ENCODE measurements at regions not wholly inside any gene's neighbourhood (a gene's known extent, or its start where the extent isn't known, plus 50 kb on each side); places are given as distances from the start of the nearest gene placed in this dataset.

- 84 to 94% (median 87%) methylated on average over 5 of the region's 5 CpGs for WGBS, 3 donors
- no peak overlapping the region for H3K27ac ChIP-seq
- intact Hi-C loops (cut with DNase I): no loop called here
- H3K36me3 ChIP-seq: no peaks in the 10 kb centered on the region
- TF ChIP-seq POLR2A (IDR thresholded peaks at IDR 0.05): no peak
- TF ChIP-seq CTCF (IDR thresholded peaks at IDR 0.05): no peak
- TF ChIP-seq EP300 (IDR thresholded peaks at IDR 0.05): no peak
- H3K27me3 ChIP-seq: no peaks in the 10 kb centered on the region
- no peaks in the 10 kb centered on the region for H3K9me3 ChIP-seq
- no peak overlapping the region for H3K4me3 ChIP-seq
- DNase-seq: no peak
- H3K4me1 ChIP-seq (ENCODE audit: insufficient read depth): no peaks in the 10 kb centered on the region
These were observed 58.9 kb upstream of the OPN4 start for GRCh38 chr10:86595496-86595895.

DNA sequence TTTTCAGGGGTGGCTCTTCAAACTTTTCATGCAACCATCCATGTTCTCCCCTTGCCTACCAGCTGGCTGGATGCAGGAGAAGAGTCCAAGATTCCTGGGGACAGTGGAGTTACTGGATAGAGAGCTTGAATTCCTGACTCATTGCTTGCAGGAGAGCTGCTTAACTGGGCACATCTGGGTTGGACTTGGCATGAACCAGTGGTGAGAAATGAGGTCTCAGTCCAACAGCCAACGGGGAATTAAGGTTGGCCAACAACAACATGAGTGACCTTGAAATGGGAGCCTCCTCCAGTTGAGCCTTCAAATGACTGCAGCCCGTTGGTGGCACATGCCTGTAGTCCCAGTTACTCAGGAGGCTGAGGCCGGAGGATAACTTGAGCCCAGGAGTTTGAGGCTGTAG lies 58.1 kb upstream of the OPN4 start:
- intact Hi-C loops (cut with DNase I): no loop called here
- 40 to 63% (median 44%) methylated on average over 3 of the region's 3 CpGs for WGBS, 3 donors
- DNase-seq: no peak

GRCh38 chr10:86597306-86597705 lies 57.0 kb upstream of the OPN4 start:
- H3K27me3 ChIP-seq: no peaks in the 10 kb centered on the region
- no peak overlapping the region for H3K4me3 ChIP-seq
- 87 to 90% (median 89%) methylated on average over 15 of the region's 15 CpGs for WGBS, 3 donors
- no peak overlapping the region for H3K27ac ChIP-seq
- H3K9me3 ChIP-seq: no peaks in the 10 kb centered on the region
- no peaks in the 10 kb centered on the region for H3K36me3 ChIP-seq
- intact Hi-C loops (cut with DNase I): no loop called here
- TF ChIP-seq EP300 (IDR thresholded peaks at IDR 0.05) (no peak), POLR2A (IDR thresholded peaks at IDR 0.05) (no peak), CTCF (IDR thresholded peaks at IDR 0.05) (no peak)
- H3K4me1 ChIP-seq (ENCODE audit: insufficient read depth): no peaks in the 10 kb centered on the region
- DNase-seq: no peak

More for the DNA sequence above, 58.1 kb upstream of the OPN4 start:
- TF ChIP-seq EP300 (IDR thresholded peaks at IDR 0.05): no peak
- TF ChIP-seq POLR2A (IDR thresholded peaks at IDR 0.05): no peak
- TF ChIP-seq CTCF (IDR thresholded peaks at IDR 0.05): no peak
- no peaks in the 10 kb centered on the region for H3K4me1 ChIP-seq (ENCODE audit: insufficient read depth)
- no peaks in the 10 kb centered on the region for H3K27me3 ChIP-seq
- no peaks in the 10 kb centered on the region for H3K9me3 ChIP-seq
- H3K27ac ChIP-seq: no peak overlapping the region
- no peak overlapping the region for H3K4me3 ChIP-seq
- no peaks in the 10 kb centered on the region for H3K36me3 ChIP-seq

- 78 to 88% (median 80%) methylated on average over 1 of the region's 1 CpG for WGBS, 3 donors
- no peak for DNase-seq
- H3K36me3 ChIP-seq: no peaks in the 10 kb centered on the region
- no peak overlapping the region for H3K27ac ChIP-seq
- H3K9me3 ChIP-seq: no peaks in the 10 kb centered on the region
- intact Hi-C loops (cut with DNase I): no loop called here
- no peaks in the 10 kb centered on the region for H3K27me3 ChIP-seq
- no peak overlapping the region for H3K4me3 ChIP-seq
- no peaks in the 10 kb centered on the region for H3K4me1 ChIP-seq (ENCODE audit: insufficient read depth)
- TF ChIP-seq CTCF (IDR thresholded peaks at IDR 0.05) (no peak), EP300 (IDR thresholded peaks at IDR 0.05) (no peak), POLR2A (IDR thresholded peaks at IDR 0.05) (no peak)
These were observed 56.2 kb upstream of the OPN4 start for GRCh38 chr10:86598151-86598550.

DNA sequence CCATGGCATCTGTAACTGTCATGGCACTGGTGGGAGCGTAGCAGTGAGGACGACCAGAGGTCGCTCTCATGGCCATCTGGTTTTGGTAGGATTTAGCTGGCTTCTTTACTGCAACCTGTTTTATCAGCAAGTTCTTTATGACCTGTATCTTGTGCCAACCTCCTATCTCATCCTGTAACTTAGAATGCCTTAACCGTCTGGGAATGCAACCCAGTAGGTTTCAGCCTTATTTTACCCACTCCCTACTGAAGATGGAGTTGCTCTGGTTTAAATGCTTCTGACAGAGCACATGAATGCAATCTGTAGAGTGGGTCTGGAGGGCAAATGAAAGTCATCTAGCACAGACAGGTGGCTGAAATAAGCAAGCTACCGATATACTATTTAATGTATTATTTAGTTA lies 55.3 kb upstream of the OPN4 start:
- Histone ChIP-seq H3K4me3 (no peak overlapping the region), H3K9me3 (no peaks in the 10 kb centered on the region), H3K4me1 (ENCODE audit: insufficient read depth) (no peaks in the 10 kb centered on the region), H3K36me3 (no peaks in the 10 kb centered on the region), H3K27ac (no peak overlapping the region), H3K27me3 (no peaks in the 10 kb centered on the region)
- no peak for TF ChIP-seq POLR2A (IDR thresholded peaks at IDR 0.05)
- no peak for TF ChIP-seq EP300 (IDR thresholded peaks at IDR 0.05)
- TF ChIP-seq CTCF (IDR thresholded peaks at IDR 0.05): no peak
- intact Hi-C loops (cut with DNase I): no loop called here
- WGBS, 3 donors: 58 to 67% (median 61%) methylated on average over 5 of the region's 5 CpGs
- DNase-seq: no peak

Data from ovary (tissue), 7 donors.